GM23338 (cell line): ENCODE measurements at regions not wholly inside any gene's neighbourhood (a gene's known extent, or its start where the extent isn't known, plus 50 kb on each side); places are given as distances from the start of the nearest gene placed in this dataset.

ENCODE experiments used
- ATAC-seq: fragments of 200-7000 bp; cut with Tn5 transposase; 3 replicates; pipeline ENCODE4 v1.9.1; 2020
- DNase-seq: peaks from one replicate; pipeline ENCODE4 v3.0.0-alpha.2; 2015; ENCODE audit warnings: low spot score
- H2AFZ ChIP-seq: fragments of 200-600 bp; sonication (generic); 2 replicates; pipeline ENCODE4 v1.8.0; 2016; ENCODE audit warnings: antibody characterized with exemption, mild to moderate bottlenecking, moderate library complexity
- H3F3A ChIP-seq: fragments of 200-600 bp; sonication (generic); replicated peaks from 2 replicates; pipeline ENCODE4 v1.8.0; 2017; ENCODE audit warnings: antibody characterized with exemption, mixed run types, low read depth
- H3K27ac ChIP-seq: fragments of 200-600 bp; sonication (generic); 2 replicates; pipeline ENCODE4 v1.6.1; 2016; ENCODE audit warnings: low read depth
- H3K27me3 ChIP-seq: fragments of 200-600 bp; sonication (generic); 2 replicates; pipeline ENCODE4 v1.8.0; 2016; ENCODE audit warnings: mild to moderate bottlenecking, mixed run types, moderate library complexity; ENCODE audit not compliant: insufficient read depth
- H3K36me3 ChIP-seq: fragments of 200-600 bp; sonication (generic); 2 replicates; pipeline ENCODE4 v1.8.0; 2016; ENCODE audit warnings: mild to moderate bottlenecking; ENCODE audit not compliant: insufficient read depth
- H3K4me1 ChIP-seq: fragments of 200-600 bp; sonication (generic); 2 replicates; pipeline ENCODE4 v1.8.0; 2016; ENCODE audit warnings: mild to moderate bottlenecking, moderate library complexity; ENCODE audit not compliant: insufficient read depth
- H3K4me2 ChIP-seq: fragments of 200-600 bp; sonication (generic); 2 replicates; pipeline ENCODE4 v1.7.1; 2017; ENCODE audit warnings: mixed run types
- H3K4me3 ChIP-seq: fragments of 200-600 bp; sonication (generic); 2 replicates; pipeline ENCODE4 v1.6.1; 2016; ENCODE audit warnings: mixed run types
- H3K79me2 ChIP-seq: fragments of 200-600 bp; sonication (generic); replicated peaks from 2 replicates; pipeline ENCODE4 v1.8.0; 2017; ENCODE audit warnings: mild to moderate bottlenecking; ENCODE audit not compliant: insufficient read depth
- H3K9me2 ChIP-seq: fragments of 200-600 bp; sonication (generic); 2 replicates; pipeline ENCODE4 v1.8.0; 2017; ENCODE audit not compliant: insufficient read depth
- H4K20me1 ChIP-seq: fragments of 200-600 bp; sonication (generic); replicated peaks from 2 replicates; pipeline ENCODE4 v1.8.0; 2017; ENCODE audit warnings: mild to moderate bottlenecking; ENCODE audit not compliant: insufficient read depth
- H3K27ac Mint-ChIP-seq: 2 replicates; pipeline ENCODE4 v1.8.0; 2020; ENCODE audit warnings: inconsistent platforms, mild to moderate bottlenecking, moderate library complexity, mixed read lengths
- H3K27me3 Mint-ChIP-seq: 3 replicates; pipeline ENCODE4 v1.8.0; 2022; ENCODE audit warnings: low read depth, mild to moderate bottlenecking, moderate library complexity, mixed read lengths, inconsistent platforms; ENCODE audit not compliant: insufficient read depth, poor library complexity
- H3K36me3 Mint-ChIP-seq: 3 replicates; pipeline ENCODE4 v1.8.0; 2021; ENCODE audit warnings: low read depth, mild to moderate bottlenecking, inconsistent platforms, moderate library complexity, mixed read lengths
- H3K4me1 Mint-ChIP-seq: 3 replicates; pipeline ENCODE4 v1.8.0; 2020; ENCODE audit warnings: mild to moderate bottlenecking, inconsistent platforms, mixed read lengths
- H3K4me3 Mint-ChIP-seq: 3 replicates; pipeline ENCODE4 v1.8.0; 2021; ENCODE audit warnings: moderate library complexity, mild to moderate bottlenecking, inconsistent platforms, mixed read lengths
- H3K9me3 Mint-ChIP-seq: 3 replicates; pipeline ENCODE4 v1.8.0; 2020; ENCODE audit warnings: moderate library complexity, mild to moderate bottlenecking, inconsistent platforms, mixed read lengths
- CREB1 ChIP-seq: fragments of 250-450 bp; sonication (Bioruptor Pico); IDR thresholded peaks from 2 replicates; pipeline ENCODE4 v1.5.0; 2020; ENCODE audit warnings: low read depth, mild to moderate bottlenecking, moderate library complexity
- EZH2 ChIP-seq: fragments of 200-600 bp; sonication (generic); IDR thresholded peaks from one replicate; pipeline ENCODE4 v1.8.0; 2017; ENCODE audit warnings: antibody characterized with exemption, mild to moderate bottlenecking, low read depth; ENCODE audit not compliant: unreplicated experiment
- JUNB ChIP-seq: IDR thresholded peaks from one replicate; pipeline ENCODE4 v1.6.1; 2016; ENCODE audit warnings: antibody characterized with exemption; ENCODE audit not compliant: unreplicated experiment
- NANOG ChIP-seq: IDR thresholded peaks from 2 replicates; pipeline ENCODE4 v1.6.1; 2016; ENCODE audit warnings: antibody characterized with exemption, borderline replicate concordance
- POLR2AphosphoS5 ChIP-seq: IDR thresholded peaks from 2 replicates; pipeline ENCODE4 v1.6.1; 2016; ENCODE audit warnings: antibody characterized with exemption, low read depth
- STAT1 ChIP-seq: IDR thresholded peaks from one replicate; pipeline ENCODE4 v1.6.1; 2016; ENCODE audit warnings: antibody characterized with exemption; ENCODE audit not compliant: unreplicated experiment
- ZNF114 ChIP-seq: fragments of 250-450 bp; sonication (Bioruptor Pico); IDR thresholded peaks from 2 replicates; pipeline ENCODE4 v1.5.0; 2020; ENCODE audit warnings: mild to moderate bottlenecking, moderate library complexity
- ZNF331 ChIP-seq: fragments of 250-450 bp; sonication (Bioruptor Pico); IDR thresholded peaks from 2 replicates; pipeline ENCODE4 v1.5.0; 2020; ENCODE audit warnings: low read depth, mild to moderate bottlenecking, moderate library complexity
- TF ChIP-seq, protein P1 (sequence below): IDR thresholded peaks from one replicate; pipeline ENCODE4 v1.6.1; 2018; ENCODE audit warnings: antibody characterized with exemption; ENCODE audit not compliant: unreplicated experiment
- TF ChIP-seq, protein P2 (sequence below), 2 experiments: fragments of 200-600 bp in 1 of 2; sonication (generic) in 1 of 2; conservative IDR thresholded peaks; 2 replicates each; pipeline versions ENCODE4 v1.5.1 to v1.6.1; 2016 to 2017; ENCODE audit warnings: antibody characterized with exemption in 2 of 2, low read depth in 2 of 2, mild to moderate bottlenecking in 2 of 2, moderate library complexity in 1 of 2

DNA sequence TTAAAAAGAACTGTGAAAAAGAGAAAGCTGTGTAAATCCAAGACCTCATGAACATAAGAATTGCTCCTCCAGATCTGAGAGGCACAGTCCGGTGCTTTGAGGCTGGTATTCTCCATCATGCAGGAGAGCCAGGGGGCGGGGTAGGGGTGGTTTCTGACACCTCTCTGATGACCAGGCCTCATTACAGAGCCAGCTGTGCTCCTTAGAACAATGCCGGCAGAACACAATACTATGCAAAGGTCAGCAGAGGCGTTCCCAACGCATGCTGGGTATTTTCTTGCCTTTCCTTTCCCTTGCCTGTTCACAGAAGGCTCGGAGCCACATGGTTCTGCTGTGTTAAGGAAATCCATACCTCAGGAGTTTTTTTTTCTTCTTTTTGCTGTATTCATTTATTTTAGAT, 91.2 kb upstream of the SOD3 start (continued):
- TF ChIP-seq, protein P1, sequence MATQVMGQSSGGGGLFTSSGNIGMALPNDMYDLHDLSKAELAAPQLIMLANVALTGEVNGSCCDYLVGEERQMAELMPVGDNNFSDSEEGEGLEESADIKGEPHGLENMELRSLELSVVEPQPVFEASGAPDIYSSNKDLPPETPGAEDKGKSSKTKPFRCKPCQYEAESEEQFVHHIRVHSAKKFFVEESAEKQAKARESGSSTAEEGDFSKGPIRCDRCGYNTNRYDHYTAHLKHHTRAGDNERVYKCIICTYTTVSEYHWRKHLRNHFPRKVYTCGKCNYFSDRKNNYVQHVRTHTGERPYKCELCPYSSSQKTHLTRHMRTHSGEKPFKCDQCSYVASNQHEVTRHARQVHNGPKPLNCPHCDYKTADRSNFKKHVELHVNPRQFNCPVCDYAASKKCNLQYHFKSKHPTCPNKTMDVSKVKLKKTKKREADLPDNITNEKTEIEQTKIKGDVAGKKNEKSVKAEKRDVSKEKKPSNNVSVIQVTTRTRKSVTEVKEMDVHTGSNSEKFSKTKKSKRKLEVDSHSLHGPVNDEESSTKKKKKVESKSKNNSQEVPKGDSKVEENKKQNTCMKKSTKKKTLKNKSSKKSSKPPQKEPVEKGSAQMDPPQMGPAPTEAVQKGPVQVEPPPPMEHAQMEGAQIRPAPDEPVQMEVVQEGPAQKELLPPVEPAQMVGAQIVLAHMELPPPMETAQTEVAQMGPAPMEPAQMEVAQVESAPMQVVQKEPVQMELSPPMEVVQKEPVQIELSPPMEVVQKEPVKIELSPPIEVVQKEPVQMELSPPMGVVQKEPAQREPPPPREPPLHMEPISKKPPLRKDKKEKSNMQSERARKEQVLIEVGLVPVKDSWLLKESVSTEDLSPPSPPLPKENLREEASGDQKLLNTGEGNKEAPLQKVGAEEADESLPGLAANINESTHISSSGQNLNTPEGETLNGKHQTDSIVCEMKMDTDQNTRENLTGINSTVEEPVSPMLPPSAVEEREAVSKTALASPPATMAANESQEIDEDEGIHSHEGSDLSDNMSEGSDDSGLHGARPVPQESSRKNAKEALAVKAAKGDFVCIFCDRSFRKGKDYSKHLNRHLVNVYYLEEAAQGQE = no peak
- TF ChIP-seq, protein P2, sequence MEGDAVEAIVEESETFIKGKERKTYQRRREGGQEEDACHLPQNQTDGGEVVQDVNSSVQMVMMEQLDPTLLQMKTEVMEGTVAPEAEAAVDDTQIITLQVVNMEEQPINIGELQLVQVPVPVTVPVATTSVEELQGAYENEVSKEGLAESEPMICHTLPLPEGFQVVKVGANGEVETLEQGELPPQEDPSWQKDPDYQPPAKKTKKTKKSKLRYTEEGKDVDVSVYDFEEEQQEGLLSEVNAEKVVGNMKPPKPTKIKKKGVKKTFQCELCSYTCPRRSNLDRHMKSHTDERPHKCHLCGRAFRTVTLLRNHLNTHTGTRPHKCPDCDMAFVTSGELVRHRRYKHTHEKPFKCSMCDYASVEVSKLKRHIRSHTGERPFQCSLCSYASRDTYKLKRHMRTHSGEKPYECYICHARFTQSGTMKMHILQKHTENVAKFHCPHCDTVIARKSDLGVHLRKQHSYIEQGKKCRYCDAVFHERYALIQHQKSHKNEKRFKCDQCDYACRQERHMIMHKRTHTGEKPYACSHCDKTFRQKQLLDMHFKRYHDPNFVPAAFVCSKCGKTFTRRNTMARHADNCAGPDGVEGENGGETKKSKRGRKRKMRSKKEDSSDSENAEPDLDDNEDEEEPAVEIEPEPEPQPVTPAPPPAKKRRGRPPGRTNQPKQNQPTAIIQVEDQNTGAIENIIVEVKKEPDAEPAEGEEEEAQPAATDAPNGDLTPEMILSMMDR (conservative IDR thresholded peaks at IDR 0.05; ENCODE audit: low read depth in 2 of 2) = no peak

DNA sequence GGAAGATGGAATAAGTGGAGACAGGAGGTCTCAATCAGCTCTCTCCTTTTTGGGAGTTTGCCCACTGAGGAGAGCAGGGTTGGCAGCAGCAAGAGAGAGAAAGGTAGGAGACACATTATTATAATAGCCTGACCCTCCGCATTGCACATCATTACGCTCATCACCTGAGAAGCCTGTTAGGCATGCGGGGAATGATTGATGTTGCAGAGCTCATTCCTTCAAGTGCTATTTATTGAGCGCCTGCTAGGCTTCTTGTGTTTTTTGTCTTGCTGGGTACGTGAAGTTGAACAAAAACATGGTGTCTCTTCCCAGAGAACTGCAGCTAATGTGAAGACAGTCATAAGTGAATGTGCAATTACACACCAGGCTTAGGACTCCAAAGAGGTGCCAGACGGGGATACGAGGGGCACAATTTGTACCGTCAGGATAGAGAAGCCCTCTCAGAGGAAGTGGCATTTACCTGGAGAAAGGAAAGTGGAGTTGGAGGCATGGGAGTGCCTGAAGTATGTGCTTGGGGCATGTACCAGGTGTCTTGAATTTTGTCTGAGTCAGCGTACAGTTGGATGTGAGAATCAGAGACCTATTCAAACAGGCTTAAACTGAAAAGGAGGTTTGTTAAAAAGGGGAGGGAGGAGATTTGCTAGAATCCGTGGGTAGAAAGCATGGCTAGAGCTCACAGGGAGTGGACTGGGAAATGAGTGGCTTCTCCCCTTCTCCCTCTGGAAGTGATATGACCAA, 90.2 kb upstream of the SOD3 start:
- H2AFZ ChIP-seq = peak overlapping the region; percentile 56
- no peak overlapping the region for H3K27ac Mint-ChIP-seq

DNA sequence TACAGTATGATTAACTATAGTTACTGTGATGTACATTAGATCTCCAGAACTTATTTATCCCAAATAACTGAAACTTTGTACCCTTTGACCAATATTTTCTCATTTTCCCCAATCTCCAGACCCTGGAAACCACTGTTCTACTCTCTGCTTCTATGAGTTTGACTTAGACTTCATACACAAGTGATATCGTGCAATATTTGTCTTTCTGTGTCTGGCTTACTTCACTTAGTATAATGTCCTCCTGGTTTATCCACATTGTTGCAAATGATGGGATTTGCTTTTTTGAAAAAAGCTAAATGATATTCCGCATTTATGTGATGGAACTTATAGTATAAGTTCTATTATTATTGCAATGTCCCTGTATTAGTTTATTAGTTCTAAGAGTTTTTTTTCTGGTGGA, 81.8 kb upstream of the SOD3 start:
- Mint-ChIP-seq H3K27me3 (peaks cover 1% of the 10 kb centered on the region), H3K36me3 (peaks cover 18% of the 10 kb centered on the region; the same call in 2 of the 3 replicates)
- TF ChIP-seq, protein P1 = no peak
- TF ChIP-seq ZNF331 (CRISPR knock-in tag) = no peak
- TF ChIP-seq CREB1 (CRISPR knock-in tag) = no peak
- no peak for TF ChIP-seq EZH2
- no peak for TF ChIP-seq ZNF114
- no peak for TF ChIP-seq NANOG
- no peak for TF ChIP-seq POLR2AphosphoS5
- TF ChIP-seq, protein P2 (conservative IDR thresholded peaks at IDR 0.05; ENCODE audit: low read depth in 2 of 2) = no peak
- TF ChIP-seq JUNB = no peak

More for the DNA sequence above, 90.2 kb upstream of the SOD3 start:
- H3K4me1 Mint-ChIP-seq = peaks cover 8% of the 10 kb centered on the region; the same call in 2 of the 3 replicates
- peaks cover 3% of the 10 kb centered on the region; the same call in 1 of the 3 replicates for H3K9me3 Mint-ChIP-seq
- no peak for TF ChIP-seq STAT1
- no peak for TF ChIP-seq EZH2
- Histone ChIP-seq H3K27ac (no peak overlapping the region), H3K4me1 (no peaks in the 10 kb centered on the region), H3K79me2 (no peaks in the 10 kb centered on the region), H3K36me3 (no peaks in the 10 kb centered on the region), H3K4me2 (no peak overlapping the region), H3K9me2 (no peaks in the 10 kb centered on the region), H3F3A (no peaks in the 10 kb centered on the region), H4K20me1 (no peaks in the 10 kb centered on the region), H3K4me3 (no peak overlapping the region), H3K27me3 (no peaks in the 10 kb centered on the region)
- ATAC-seq = no peak
- H3K4me3 Mint-ChIP-seq = no peak overlapping the region
- 0 out of 3 replicates have a peak, but pooled peaks cover 2% of the 10 kb centered on the region for H3K36me3 Mint-ChIP-seq
- no peak for DNase-seq
- no peaks in the 10 kb centered on the region for H3K27me3 Mint-ChIP-seq

More for the DNA sequence above, 81.8 kb upstream of the SOD3 start:
- Histone ChIP-seq H3K9me2 (0 out of 2 replicates have a peak, but pooled peaks cover 5% of the 10 kb centered on the region), H3K27ac (no peak overlapping the region), H3K4me3 (no peak overlapping the region), H3K27me3 (no peaks in the 10 kb centered on the region), H4K20me1 (no peaks in the 10 kb centered on the region), H3K36me3 (peaks cover 5% of the 10 kb centered on the region; the same call in 1 of the 2 replicates), H3F3A (no peaks in the 10 kb centered on the region), H3K4me2 (no peak overlapping the region), H3K4me1 (no peaks in the 10 kb centered on the region), H3K79me2 (no peaks in the 10 kb centered on the region), H2AFZ (no peak overlapping the region)
- Mint-ChIP-seq H3K4me1 (no peaks in the 10 kb centered on the region), H3K9me3 (peaks cover 26% of the 10 kb centered on the region), H3K4me3 (no peak overlapping the region), H3K27ac (no peak overlapping the region)
- ATAC-seq = no peak
- DNase-seq = no peak
